Parathyroid adenoma (tissue), 2 donors: ENCODE measurements at regions not wholly inside any gene's neighbourhood (a gene's known extent, or its start where the extent isn't known, plus 50 kb on each side); places are given as distances from the start of the nearest gene placed in this dataset.

Experiments
- H2AFZ ChIP-seq: fragments of 300-600 bp; sonication (generic); one replicate; pipeline ENCODE4 v1.7.0; 2017; ENCODE audit warnings: antibody characterized with exemption, mild to moderate bottlenecking
- H3K27ac ChIP-seq: fragments of 300-600 bp; sonication (generic); one replicate; pipeline ENCODE4 v1.7.0; 2017
- H3K27me3 ChIP-seq: fragments of 300-600 bp; sonication (generic); one replicate; pipeline ENCODE4 v1.7.0; 2017; ENCODE audit warnings: low read length; ENCODE audit not compliant: control insufficient read depth, insufficient read depth
- H3K36me3 ChIP-seq: fragments of 300-600 bp; sonication (generic); one replicate; pipeline ENCODE4 v1.7.0; 2017; ENCODE audit warnings: low read length; ENCODE audit not compliant: control insufficient read depth, insufficient read depth
- H3K4me1 ChIP-seq: fragments of 300-600 bp; sonication (generic); one replicate; pipeline ENCODE4 v1.7.0; 2017; ENCODE audit warnings: control low read depth
- H3K4me2 ChIP-seq: fragments of 300-600 bp; sonication (generic); one replicate; pipeline ENCODE4 v1.7.0; 2017; ENCODE audit warnings: low read length
- H3K4me3 ChIP-seq: fragments of 300-600 bp; sonication (generic); one replicate; pipeline ENCODE4 v1.7.0; 2017; ENCODE audit warnings: low read depth, low read length
- H3K79me2 ChIP-seq: fragments of 300-600 bp; sonication (generic); one replicate; pipeline ENCODE4 v1.7.0; 2017; ENCODE audit warnings: control low read depth
- H3K9ac ChIP-seq: fragments of 300-600 bp; sonication (generic); one replicate; pipeline ENCODE4 v1.7.0; 2017; ENCODE audit warnings: mild to moderate bottlenecking
- H3K9me3 ChIP-seq: fragments of 300-600 bp; sonication (generic); one replicate; pipeline ENCODE4 v1.7.0; 2017; ENCODE audit warnings: low read length; ENCODE audit not compliant: control insufficient read depth
- CTCF ChIP-seq: fragments of 300-600 bp; sonication (generic); IDR thresholded peaks from one replicate; pipeline ENCODE4 v1.7.0; 2017; ENCODE audit warnings: antibody characterized with exemption, mild to moderate bottlenecking
- donor health status: primary hyperparathyroidism.

GRCh38 chr4:103449296-103450023, 251.3 kb upstream of the CENPE start:
- Histone ChIP-seq H3K27me3 (no peaks in the 10 kb centered on the region), H3K4me2 (no peak overlapping the region), H3K27ac (no peak overlapping the region)

GRCh38 chr4:103445377-103445776, 247.2 kb upstream of the CENPE start:
- Histone ChIP-seq H3K27ac (no peak overlapping the region), H3K27me3 (no peaks in the 10 kb centered on the region), H3K4me1 (no peaks in the 10 kb centered on the region), H2AFZ (no peak overlapping the region), H3K9ac (no peak overlapping the region), H3K36me3 (no peaks in the 10 kb centered on the region), H3K4me3 (no peak overlapping the region), H3K79me2 (no peaks in the 10 kb centered on the region), H3K9me3 (no peaks in the 10 kb centered on the region), H3K4me2 (no peak overlapping the region)
- TF ChIP-seq CTCF, result no peak

More at GRCh38 chr4:103449296-103450023, 251.3 kb upstream of the CENPE start:
- H3K9me3 ChIP-seq, result no peaks in the 10 kb centered on the region
- H3K9ac ChIP-seq, result no peak overlapping the region
- no peaks in the 10 kb centered on the region for H3K36me3 ChIP-seq
- no peaks in the 10 kb centered on the region for H3K4me1 ChIP-seq
- H2AFZ ChIP-seq, result no peak overlapping the region
- TF ChIP-seq CTCF, result no peak
- H3K79me2 ChIP-seq, result no peaks in the 10 kb centered on the region
- H3K4me3 ChIP-seq, result no peak overlapping the region

GRCh38 chr4:103443324-103443723, 245.2 kb upstream of the CENPE start:
- Histone ChIP-seq H2AFZ (no peak overlapping the region), H3K27ac (no peak overlapping the region), H3K79me2 (no peaks in the 10 kb centered on the region), H3K9ac (no peak overlapping the region), H3K4me2 (no peak overlapping the region), H3K9me3 (no peaks in the 10 kb centered on the region), H3K4me3 (no peak overlapping the region), H3K27me3 (no peaks in the 10 kb centered on the region), H3K4me1 (no peaks in the 10 kb centered on the region), H3K36me3 (no peaks in the 10 kb centered on the region)
- TF ChIP-seq CTCF, result no peak

GRCh38 chr4:103429283-103429682, 231.1 kb upstream of the CENPE start:
- Histone ChIP-seq H3K9me3 (no peaks in the 10 kb centered on the region), H3K36me3 (no peaks in the 10 kb centered on the region), H3K27ac (no peak overlapping the region), H3K4me3 (no peak overlapping the region), H2AFZ (no peak overlapping the region), H3K27me3 (no peaks in the 10 kb centered on the region), H3K79me2 (no peaks in the 10 kb centered on the region), H3K4me1 (no peaks in the 10 kb centered on the region), H3K4me2 (no peak overlapping the region), H3K9ac (no peak overlapping the region)
- TF ChIP-seq CTCF, result no peak

- H3K4me1 ChIP-seq, result no peaks in the 10 kb centered on the region
- no peak overlapping the region for H3K27ac ChIP-seq
- H3K4me2 ChIP-seq, result no peak overlapping the region
- TF ChIP-seq CTCF, result no peak
- no peak overlapping the region for H3K9ac ChIP-seq
- no peaks in the 10 kb centered on the region for H3K36me3 ChIP-seq
- H3K27me3 ChIP-seq, result no peaks in the 10 kb centered on the region
- H2AFZ ChIP-seq, result no peak overlapping the region
- H3K9me3 ChIP-seq, result no peaks in the 10 kb centered on the region
- no peak overlapping the region for H3K4me3 ChIP-seq
- H3K79me2 ChIP-seq, result no peaks in the 10 kb centered on the region
These were observed 227.3 kb upstream of the CENPE start for GRCh38 chr4:103425406-103425805.
